ENCODE measurements at regions not wholly inside any gene's neighbourhood (a gene's known extent, or its start where the extent isn't known, plus 50 kb on each side); places are given as distances from the start of the nearest gene placed in this dataset.
A peak's percentile ranks its signal among the peaks of the same experiment; 100 is the strongest.

DNA sequence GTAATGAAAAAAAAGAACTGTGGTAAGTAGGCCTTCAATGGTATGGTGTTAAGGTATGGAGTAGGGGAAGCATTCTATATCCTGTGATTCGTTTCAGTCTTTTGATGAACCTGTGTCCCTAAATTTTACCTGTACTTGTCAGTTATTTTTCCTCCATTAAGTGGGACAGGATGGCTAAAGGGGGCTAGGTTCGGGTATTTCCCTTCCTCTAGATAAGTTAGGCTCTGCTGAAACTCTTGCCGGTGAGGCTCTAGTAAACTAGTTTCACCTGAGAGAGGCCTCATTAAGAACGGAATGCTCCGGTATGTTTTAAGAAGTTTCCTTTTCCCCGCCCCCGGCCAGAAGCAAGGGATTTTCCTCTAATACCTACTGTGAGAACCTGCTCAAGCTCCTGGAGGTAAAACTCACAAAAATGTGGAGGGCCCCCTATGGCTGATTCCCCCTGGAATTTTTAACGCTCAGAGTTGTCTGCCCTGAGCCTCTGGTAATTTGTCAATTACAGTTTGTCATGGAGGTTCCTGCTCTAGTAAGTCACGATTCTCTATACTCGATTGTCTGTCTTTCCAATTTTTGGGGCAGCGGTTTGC is 87.7 kb downstream of the MACIR start:
- peak; percentile 88 for DNase-seq
- no peak overlapping the region for H3K4me2 ChIP-seq (ENCODE audit: low read length)
- no peaks in the 10 kb centered on the region for H3K79me2 ChIP-seq (ENCODE audit: control insufficient read depth, insufficient read depth, low read length)
- peak overlapping the region; percentile 87 for H3K18ac ChIP-seq (ENCODE audit: low read length)
- peak overlapping the region; percentile 45 for H2BK120ac ChIP-seq (ENCODE audit: low read depth, low read length)
- no peaks in the 10 kb centered on the region for H3K27me3 ChIP-seq (ENCODE audit: insufficient read depth, low read length, poor library complexity)
- H2AK5ac ChIP-seq (ENCODE audit: low read length): no peak overlapping the region
- no peak overlapping the region for H3K9ac ChIP-seq (ENCODE audit: low read length)
- H3K56ac ChIP-seq (ENCODE audit: low read length): no peak overlapping the region
- H3K23ac ChIP-seq (ENCODE audit: low read length): no peak overlapping the region
- peak overlapping the region; percentile 62 for H3K27ac ChIP-seq (ENCODE audit: low read depth, low read length)
- H3K36me3 ChIP-seq (ENCODE audit: control insufficient read depth, insufficient read depth, low read length): no peaks in the 10 kb centered on the region
- H3K4me3 ChIP-seq (ENCODE audit: low read length): no peak overlapping the region
- no peaks in the 10 kb centered on the region for H3K79me1 ChIP-seq (ENCODE audit: low read length)
- WGBS (ENCODE audit: extremely low coverage, insufficient coverage, low lambda C conversion rate): no CpG with 5 or more reads among the region's 11 CpGs
- no peak overlapping the region for H4K5ac ChIP-seq (ENCODE audit: low read length)
- H2BK15ac ChIP-seq (replicated peaks; ENCODE audit: low read depth): no peak overlapping the region
- peaks cover 13% of the 10 kb centered on the region for H3K4me1 ChIP-seq (ENCODE audit: control insufficient read depth, low read depth, low read length)
- no peak overlapping the region for H2BK5ac ChIP-seq (ENCODE audit: low read length)
- H3K4ac ChIP-seq (ENCODE audit: low read depth, low read length): no peak overlapping the region
- H4K8ac ChIP-seq (ENCODE audit: low read depth, low read length): no peak overlapping the region

DNA sequence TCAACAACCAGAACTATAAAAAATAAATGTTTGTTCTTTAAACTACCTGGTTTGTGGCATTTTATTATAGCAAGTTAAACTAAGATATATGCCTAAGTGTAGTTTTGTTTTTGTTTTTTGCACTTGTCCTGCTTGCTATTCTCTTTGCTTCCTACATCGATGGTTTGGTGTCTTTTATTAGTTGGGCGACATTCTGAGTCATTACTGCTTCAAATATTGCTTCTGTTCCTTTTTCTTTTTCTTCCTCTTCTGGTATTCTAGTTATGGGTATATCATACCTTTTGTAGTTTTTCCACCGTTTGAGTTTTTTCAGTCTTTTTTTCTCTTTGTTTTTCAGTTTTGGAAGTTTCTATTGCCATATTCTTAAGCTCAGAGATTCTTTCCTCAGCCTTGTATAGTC is 86.9 kb downstream of the MACIR start:
- Histone ChIP-seq H3K4me1 (ENCODE audit: control insufficient read depth, low read depth, low read length) (peaks cover 13% of the 10 kb centered on the region), H3K79me1 (ENCODE audit: low read length) (no peaks in the 10 kb centered on the region)
- WGBS (ENCODE audit: extremely low coverage, insufficient coverage, low lambda C conversion rate): no CpG with 5 or more reads among the region's 3 CpGs

DNA sequence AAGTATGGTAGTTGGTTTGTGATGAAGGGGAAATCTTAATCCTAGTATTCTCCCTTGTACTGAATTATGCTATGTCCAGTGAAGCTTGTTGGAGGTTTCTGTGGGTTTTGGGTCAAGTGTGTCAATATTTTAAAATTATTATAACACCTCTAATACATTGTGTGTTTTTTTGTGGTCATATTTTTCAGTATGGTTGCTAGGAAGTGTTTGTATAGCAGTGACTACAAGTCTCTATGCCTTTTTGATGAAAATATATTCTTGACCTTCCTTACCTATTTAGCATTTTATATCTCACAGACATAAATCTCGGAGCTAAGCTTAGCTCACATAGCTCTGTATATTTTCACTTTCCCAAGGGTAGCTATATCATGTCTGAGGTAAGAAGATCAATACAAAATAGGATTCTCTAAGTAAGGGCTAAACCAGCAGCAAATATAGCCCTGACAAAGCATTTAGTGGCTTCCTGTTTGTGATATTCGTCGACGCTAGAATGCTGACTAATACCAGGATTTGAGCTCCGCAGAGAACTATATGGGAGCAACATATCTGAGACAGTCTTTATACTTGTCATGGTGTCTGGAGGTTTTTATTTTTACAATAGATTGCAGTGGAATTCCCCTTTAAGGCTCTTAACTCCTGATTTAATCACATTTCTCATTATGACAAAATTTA is 82.3 kb downstream of the MACIR start:
- H3K23ac ChIP-seq (ENCODE audit: low read length): no peak overlapping the region
- no peak overlapping the region for H4K5ac ChIP-seq (ENCODE audit: low read length)
- no peak overlapping the region for H3K9ac ChIP-seq (ENCODE audit: low read length)
- H2AK5ac ChIP-seq (ENCODE audit: low read length): no peak overlapping the region
- H3K18ac ChIP-seq (ENCODE audit: low read length): no peak overlapping the region
- DNase-seq: no peak
- no peaks in the 10 kb centered on the region for H3K4me1 ChIP-seq (ENCODE audit: control insufficient read depth, low read depth, low read length)
- no peak overlapping the region for H3K4ac ChIP-seq (ENCODE audit: low read depth, low read length)
- no peaks in the 10 kb centered on the region for H3K36me3 ChIP-seq (ENCODE audit: control insufficient read depth, insufficient read depth, low read length)
- H2BK120ac ChIP-seq (ENCODE audit: low read depth, low read length): no peak overlapping the region
- no peaks in the 10 kb centered on the region for H3K27me3 ChIP-seq (ENCODE audit: insufficient read depth, low read length, poor library complexity)
- no peak overlapping the region for H2BK5ac ChIP-seq (ENCODE audit: low read length)
- H3K79me1 ChIP-seq (ENCODE audit: low read length): no peaks in the 10 kb centered on the region
- no peak overlapping the region for H2BK15ac ChIP-seq (replicated peaks; ENCODE audit: low read depth)
- H3K27ac ChIP-seq (ENCODE audit: low read depth, low read length): no peak overlapping the region
- H3K56ac ChIP-seq (ENCODE audit: low read length): no peak overlapping the region
- WGBS (ENCODE audit: extremely low coverage, insufficient coverage, low lambda C conversion rate): no CpG with 5 or more reads among the region's 5 CpGs
- H3K79me2 ChIP-seq (ENCODE audit: control insufficient read depth, insufficient read depth, low read length): no peaks in the 10 kb centered on the region
- no peak overlapping the region for H3K4me3 ChIP-seq (ENCODE audit: low read length)
- no peak overlapping the region for H3K4me2 ChIP-seq (ENCODE audit: low read length)
- no peak overlapping the region for H4K8ac ChIP-seq (ENCODE audit: low read depth, low read length)

More for the DNA sequence above, 86.9 kb downstream of the MACIR start:
- no peak for DNase-seq
- H2BK5ac ChIP-seq (ENCODE audit: low read length): no peak overlapping the region
- H4K8ac ChIP-seq (ENCODE audit: low read depth, low read length): no peak overlapping the region
- H3K27me3 ChIP-seq (ENCODE audit: insufficient read depth, low read length, poor library complexity): no peaks in the 10 kb centered on the region
- H2AK5ac ChIP-seq (ENCODE audit: low read length): no peak overlapping the region
- H3K23ac ChIP-seq (ENCODE audit: low read length): no peak overlapping the region
- H3K27ac ChIP-seq (ENCODE audit: low read depth, low read length): no peak overlapping the region
- no peak overlapping the region for H3K4ac ChIP-seq (ENCODE audit: low read depth, low read length)
- no peak overlapping the region for H3K56ac ChIP-seq (ENCODE audit: low read length)
- H3K4me3 ChIP-seq (ENCODE audit: low read length): no peak overlapping the region
- H2BK15ac ChIP-seq (replicated peaks; ENCODE audit: low read depth): no peak overlapping the region
- H4K5ac ChIP-seq (ENCODE audit: low read length): no peak overlapping the region
- H3K9ac ChIP-seq (ENCODE audit: low read length): no peak overlapping the region
- no peaks in the 10 kb centered on the region for H3K36me3 ChIP-seq (ENCODE audit: control insufficient read depth, insufficient read depth, low read length)
- no peak overlapping the region for H3K18ac ChIP-seq (ENCODE audit: low read length)
- no peaks in the 10 kb centered on the region for H3K79me2 ChIP-seq (ENCODE audit: control insufficient read depth, insufficient read depth, low read length)
- H2BK120ac ChIP-seq (ENCODE audit: low read depth, low read length): no peak overlapping the region
- no peak overlapping the region for H3K4me2 ChIP-seq (ENCODE audit: low read length)

DNA sequence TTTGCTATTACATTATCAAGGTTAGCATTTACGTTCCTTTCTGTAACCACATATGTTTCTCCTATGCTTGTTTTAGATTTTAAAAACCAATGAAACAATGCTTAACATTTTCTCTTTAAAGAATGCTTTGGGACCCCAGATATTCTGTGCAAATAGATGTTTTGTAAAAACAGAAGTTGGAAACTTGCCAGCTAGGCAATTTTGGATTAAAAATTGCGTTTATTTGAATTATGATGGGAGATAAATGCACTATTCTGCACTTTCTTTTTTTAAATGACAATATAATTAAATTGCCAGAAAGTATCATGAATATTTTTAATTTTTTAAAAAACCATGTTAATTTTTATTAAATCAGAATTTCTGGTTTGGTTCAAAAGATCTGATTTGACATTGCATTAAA is 81.6 kb downstream of the MACIR start:
- H3K27me3 ChIP-seq (ENCODE audit: insufficient read depth, low read length, poor library complexity): no peaks in the 10 kb centered on the region
- H2BK15ac ChIP-seq (replicated peaks; ENCODE audit: low read depth): no peak overlapping the region
- no peak for DNase-seq
- no peaks in the 10 kb centered on the region for H3K79me2 ChIP-seq (ENCODE audit: control insufficient read depth, insufficient read depth, low read length)
- H3K4me1 ChIP-seq (ENCODE audit: control insufficient read depth, low read depth, low read length): no peaks in the 10 kb centered on the region
- H3K4ac ChIP-seq (ENCODE audit: low read depth, low read length): no peak overlapping the region
- H2BK120ac ChIP-seq (ENCODE audit: low read depth, low read length): no peak overlapping the region
- H3K36me3 ChIP-seq (ENCODE audit: control insufficient read depth, insufficient read depth, low read length): no peaks in the 10 kb centered on the region
- H3K18ac ChIP-seq (ENCODE audit: low read length): no peak overlapping the region
- no peak overlapping the region for H3K56ac ChIP-seq (ENCODE audit: low read length)
- H3K4me2 ChIP-seq (ENCODE audit: low read length): no peak overlapping the region
- H2AK5ac ChIP-seq (ENCODE audit: low read length): no peak overlapping the region
- H3K23ac ChIP-seq (ENCODE audit: low read length): no peak overlapping the region
- no peak overlapping the region for H4K5ac ChIP-seq (ENCODE audit: low read length)
- H3K4me3 ChIP-seq (ENCODE audit: low read length): no peak overlapping the region
- no peak overlapping the region for H3K9ac ChIP-seq (ENCODE audit: low read length)
- H3K79me1 ChIP-seq (ENCODE audit: low read length): no peaks in the 10 kb centered on the region
- H2BK5ac ChIP-seq (ENCODE audit: low read length): no peak overlapping the region
- 100% methylated on average over 1 of the region's 2 CpGs for WGBS (ENCODE audit: extremely low coverage, insufficient coverage, low lambda C conversion rate)
- no peak overlapping the region for H4K8ac ChIP-seq (ENCODE audit: low read depth, low read length)
- no peak overlapping the region for H3K27ac ChIP-seq (ENCODE audit: low read depth, low read length)

DNA sequence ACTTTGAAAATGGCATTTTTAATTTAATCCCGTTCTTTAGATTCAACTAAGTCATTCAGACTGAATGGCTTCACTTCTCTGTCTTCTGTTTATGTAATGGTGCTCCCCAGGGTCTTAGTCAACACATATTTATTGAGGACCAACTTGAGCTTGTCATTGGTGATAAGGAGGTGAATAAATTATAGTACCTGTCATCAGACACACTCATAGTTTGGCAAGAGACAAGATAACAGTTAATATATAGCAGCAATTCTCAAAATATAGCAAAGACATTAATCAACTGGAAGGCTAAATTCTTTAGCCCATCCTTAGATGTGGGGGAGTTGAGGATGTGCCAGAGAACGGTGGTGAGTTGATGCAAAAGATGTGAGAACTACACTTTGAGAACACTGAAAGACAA is 78.4 kb downstream of the MACIR start:
- Histone ChIP-seq H3K4ac (ENCODE audit: low read depth, low read length) (no peak overlapping the region), H3K23ac (ENCODE audit: low read length) (no peak overlapping the region), H3K56ac (ENCODE audit: low read length) (no peak overlapping the region), H3K27me3 (ENCODE audit: insufficient read depth, low read length, poor library complexity) (no peaks in the 10 kb centered on the region), H4K5ac (ENCODE audit: low read length) (no peak overlapping the region), H3K79me1 (ENCODE audit: low read length) (no peaks in the 10 kb centered on the region), H3K27ac (ENCODE audit: low read depth, low read length) (no peak overlapping the region), H3K18ac (ENCODE audit: low read length) (no peak overlapping the region), H3K36me3 (ENCODE audit: control insufficient read depth, insufficient read depth, low read length) (no peaks in the 10 kb centered on the region), H3K4me1 (ENCODE audit: control insufficient read depth, low read depth, low read length) (no peaks in the 10 kb centered on the region), H3K4me2 (ENCODE audit: low read length) (no peak overlapping the region), H2BK15ac (replicated peaks; ENCODE audit: low read depth) (no peak overlapping the region), H3K9ac (ENCODE audit: low read length) (no peak overlapping the region), H2BK120ac (ENCODE audit: low read depth, low read length) (no peak overlapping the region), H3K79me2 (ENCODE audit: control insufficient read depth, insufficient read depth, low read length) (no peaks in the 10 kb centered on the region), H2BK5ac (ENCODE audit: low read length) (no peak overlapping the region), H3K4me3 (ENCODE audit: low read length) (no peak overlapping the region), H4K8ac (ENCODE audit: low read depth, low read length) (no peak overlapping the region), H2AK5ac (ENCODE audit: low read length) (no peak overlapping the region)
- WGBS (ENCODE audit: extremely low coverage, insufficient coverage, low lambda C conversion rate): no CpG with 5 or more reads among the region's 2 CpGs
- DNase-seq: no peak

DNA sequence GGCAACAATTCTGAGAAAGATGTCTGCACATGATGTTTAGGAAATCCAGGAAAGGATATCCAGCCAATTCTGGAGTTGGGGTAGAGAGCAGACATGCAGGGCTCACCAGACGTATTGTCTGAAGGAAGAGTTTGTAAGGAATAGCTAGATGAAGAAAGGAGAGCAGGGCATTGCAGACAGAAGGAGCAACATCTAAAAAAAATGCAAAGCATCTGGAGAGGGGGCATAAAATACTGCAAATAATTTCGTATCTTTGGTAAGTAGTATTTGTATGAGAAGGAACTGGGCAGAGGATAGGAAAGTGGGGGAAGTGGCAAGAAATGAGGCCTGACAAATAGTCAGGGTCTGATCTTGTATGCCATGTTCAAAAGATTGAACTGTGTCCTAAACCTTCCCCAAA is 74.8 kb downstream of the MACIR start:
- no peak overlapping the region for H2AK5ac ChIP-seq (ENCODE audit: low read length)
- H4K8ac ChIP-seq (ENCODE audit: low read depth, low read length): no peak overlapping the region
- no peaks in the 10 kb centered on the region for H3K79me2 ChIP-seq (ENCODE audit: control insufficient read depth, insufficient read depth, low read length)
- H3K36me3 ChIP-seq (ENCODE audit: control insufficient read depth, insufficient read depth, low read length): no peaks in the 10 kb centered on the region
- H3K27me3 ChIP-seq (ENCODE audit: insufficient read depth, low read length, poor library complexity): no peaks in the 10 kb centered on the region
- no CpG with 5 or more reads among the region's 2 CpGs for WGBS (ENCODE audit: extremely low coverage, insufficient coverage, low lambda C conversion rate)
- H3K4ac ChIP-seq (ENCODE audit: low read depth, low read length): no peak overlapping the region
- H3K23ac ChIP-seq (ENCODE audit: low read length): no peak overlapping the region
- H3K4me1 ChIP-seq (ENCODE audit: control insufficient read depth, low read depth, low read length): no peaks in the 10 kb centered on the region
- H3K9ac ChIP-seq (ENCODE audit: low read length): no peak overlapping the region
- DNase-seq: no peak
- H3K79me1 ChIP-seq (ENCODE audit: low read length): no peaks in the 10 kb centered on the region
- no peak overlapping the region for H3K27ac ChIP-seq (ENCODE audit: low read depth, low read length)
- H3K4me3 ChIP-seq (ENCODE audit: low read length): no peak overlapping the region
- no peak overlapping the region for H3K18ac ChIP-seq (ENCODE audit: low read length)
- no peak overlapping the region for H4K5ac ChIP-seq (ENCODE audit: low read length)
- no peak overlapping the region for H3K56ac ChIP-seq (ENCODE audit: low read length)
- H3K4me2 ChIP-seq (ENCODE audit: low read length): no peak overlapping the region
- H2BK15ac ChIP-seq (replicated peaks; ENCODE audit: low read depth): no peak overlapping the region
- H2BK120ac ChIP-seq (ENCODE audit: low read depth, low read length): no peak overlapping the region
- H2BK5ac ChIP-seq (ENCODE audit: low read length): no peak overlapping the region

Data from mesendoderm (in vitro differentiated cells).